ENCODE measurements at regions not wholly inside any gene's neighbourhood (a gene's known extent, or its start where the extent isn't known, plus 50 kb on each side); places are given as distances from the start of the nearest gene placed in this dataset.
"Not testable (repeated sequence)": the region's sequence is repeated elsewhere in the genome, so short reads cannot be mapped to it uniquely, and the experiment has no call there.

DNA sequence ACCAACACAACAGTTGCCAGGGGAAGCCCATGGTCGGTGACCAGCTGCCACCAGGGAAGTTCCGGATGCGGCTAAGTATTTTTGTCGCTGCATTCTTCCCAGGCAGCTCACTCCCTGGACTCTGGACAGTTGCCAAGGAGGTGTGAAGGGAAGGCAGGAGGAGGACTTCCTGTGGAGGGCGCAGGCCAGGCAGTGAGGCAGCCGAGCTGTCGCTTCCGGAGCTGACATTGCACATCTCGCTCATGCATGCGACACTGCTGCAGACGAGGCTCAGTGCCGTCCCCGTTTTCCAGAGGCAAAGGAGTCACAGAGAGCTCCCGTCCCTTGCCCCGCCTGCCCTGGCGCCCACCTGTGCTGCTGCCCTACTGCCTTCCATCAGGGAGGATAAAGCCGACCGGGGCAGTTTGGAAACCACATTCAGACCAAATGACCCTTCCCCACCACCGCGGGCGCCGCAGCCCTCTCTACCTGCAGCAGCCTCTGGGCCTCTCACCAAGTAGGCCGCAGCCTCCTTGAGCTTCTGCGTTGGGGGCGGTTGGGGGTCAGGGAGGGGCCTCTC is 81.4 kb downstream of the NENF start:
- DNase-seq (ENCODE audit: low read depth) = peak; percentile 16
- no peak overlapping the region for H3K4me3 ChIP-seq (ENCODE audit: control insufficient read depth, low read depth, low read length)
- TF ChIP-seq, protein P1, sequence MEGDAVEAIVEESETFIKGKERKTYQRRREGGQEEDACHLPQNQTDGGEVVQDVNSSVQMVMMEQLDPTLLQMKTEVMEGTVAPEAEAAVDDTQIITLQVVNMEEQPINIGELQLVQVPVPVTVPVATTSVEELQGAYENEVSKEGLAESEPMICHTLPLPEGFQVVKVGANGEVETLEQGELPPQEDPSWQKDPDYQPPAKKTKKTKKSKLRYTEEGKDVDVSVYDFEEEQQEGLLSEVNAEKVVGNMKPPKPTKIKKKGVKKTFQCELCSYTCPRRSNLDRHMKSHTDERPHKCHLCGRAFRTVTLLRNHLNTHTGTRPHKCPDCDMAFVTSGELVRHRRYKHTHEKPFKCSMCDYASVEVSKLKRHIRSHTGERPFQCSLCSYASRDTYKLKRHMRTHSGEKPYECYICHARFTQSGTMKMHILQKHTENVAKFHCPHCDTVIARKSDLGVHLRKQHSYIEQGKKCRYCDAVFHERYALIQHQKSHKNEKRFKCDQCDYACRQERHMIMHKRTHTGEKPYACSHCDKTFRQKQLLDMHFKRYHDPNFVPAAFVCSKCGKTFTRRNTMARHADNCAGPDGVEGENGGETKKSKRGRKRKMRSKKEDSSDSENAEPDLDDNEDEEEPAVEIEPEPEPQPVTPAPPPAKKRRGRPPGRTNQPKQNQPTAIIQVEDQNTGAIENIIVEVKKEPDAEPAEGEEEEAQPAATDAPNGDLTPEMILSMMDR (conservative IDR thresholded peaks at IDR 0.05; ENCODE audit: control insufficient read depth, insufficient read depth, low read depth, low read length) = no peak

DNA sequence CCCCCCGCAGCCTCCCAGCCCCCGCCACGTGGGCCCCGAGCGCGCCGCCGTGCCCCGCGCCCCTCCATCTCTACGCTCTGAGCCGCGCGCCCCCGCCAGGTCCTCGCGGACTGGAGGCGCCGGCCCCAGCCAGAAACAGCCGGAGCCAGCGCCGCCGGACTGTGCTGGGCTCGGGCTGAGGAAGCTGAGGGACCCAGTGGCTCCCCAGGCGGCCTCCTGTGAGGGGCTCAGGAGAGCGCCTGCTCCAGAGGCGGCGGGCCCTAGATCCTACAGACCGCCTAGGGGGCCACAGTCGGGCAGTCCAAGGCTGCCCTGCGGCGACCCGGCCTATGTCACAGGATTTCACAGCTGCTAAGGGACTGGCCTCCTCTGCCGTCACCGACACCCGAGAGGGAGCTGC is 82.1 kb downstream of the NENF start:
- DNase-seq (ENCODE audit: low read depth) = no peak
- H3K4me3 ChIP-seq (ENCODE audit: control insufficient read depth, low read depth, low read length) = no peak overlapping the region
- TF ChIP-seq, protein P1 (conservative IDR thresholded peaks at IDR 0.05; ENCODE audit: control insufficient read depth, insufficient read depth, low read depth, low read length) = no peak

DNA sequence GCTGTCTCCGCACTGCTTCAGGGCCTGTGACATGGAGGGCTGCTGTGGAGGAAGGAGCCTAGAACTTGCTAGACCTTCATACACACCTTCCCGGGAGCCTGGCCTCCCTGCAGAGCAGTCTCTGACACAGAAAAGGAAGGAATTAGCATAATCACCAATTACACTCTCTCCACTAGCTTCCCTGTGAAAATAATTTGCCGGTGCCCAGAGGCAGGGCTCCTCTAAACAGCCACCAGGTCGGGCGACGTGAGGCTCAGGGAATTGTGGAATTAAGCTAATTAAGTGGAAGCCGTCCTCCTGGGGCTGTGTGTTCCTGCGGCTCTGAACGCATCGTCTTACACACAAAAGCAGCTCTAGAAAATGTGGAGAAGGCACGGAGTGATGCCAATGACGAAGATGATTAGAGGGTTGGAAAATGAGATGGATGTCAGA is 82.6 kb downstream of the NENF start:
- DNase-seq (ENCODE audit: low read depth) = no peak
- H3K4me3 ChIP-seq (ENCODE audit: control insufficient read depth, low read depth, low read length) = no peak overlapping the region
- TF ChIP-seq, protein P1 (conservative IDR thresholded peaks at IDR 0.05; ENCODE audit: control insufficient read depth, insufficient read depth, low read depth, low read length) = no peak

DNA sequence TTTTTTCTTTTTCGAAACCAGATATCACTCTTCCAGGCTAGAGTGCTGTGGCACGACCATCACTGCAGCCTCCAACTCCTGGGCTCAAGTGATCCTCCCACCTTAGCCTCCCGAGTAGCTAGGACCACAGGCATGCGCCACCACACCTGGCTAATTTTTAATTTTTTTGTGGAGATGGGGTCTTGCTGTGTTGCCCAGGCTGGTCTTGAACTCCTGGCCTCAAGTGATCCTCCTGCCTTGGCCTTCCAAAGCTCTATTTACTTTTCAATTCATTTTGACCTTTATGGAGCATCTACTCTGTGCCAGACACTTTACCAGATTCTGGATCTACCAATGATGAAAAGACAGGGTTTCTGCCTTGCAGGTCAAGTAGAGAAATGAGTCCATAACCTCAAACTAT is 83.3 kb downstream of the NENF start:
- not testable (repeated sequence) for DNase-seq (ENCODE audit: low read depth); H3K4me3 ChIP-seq (ENCODE audit: control insufficient read depth, low read depth, low read length)

DNA sequence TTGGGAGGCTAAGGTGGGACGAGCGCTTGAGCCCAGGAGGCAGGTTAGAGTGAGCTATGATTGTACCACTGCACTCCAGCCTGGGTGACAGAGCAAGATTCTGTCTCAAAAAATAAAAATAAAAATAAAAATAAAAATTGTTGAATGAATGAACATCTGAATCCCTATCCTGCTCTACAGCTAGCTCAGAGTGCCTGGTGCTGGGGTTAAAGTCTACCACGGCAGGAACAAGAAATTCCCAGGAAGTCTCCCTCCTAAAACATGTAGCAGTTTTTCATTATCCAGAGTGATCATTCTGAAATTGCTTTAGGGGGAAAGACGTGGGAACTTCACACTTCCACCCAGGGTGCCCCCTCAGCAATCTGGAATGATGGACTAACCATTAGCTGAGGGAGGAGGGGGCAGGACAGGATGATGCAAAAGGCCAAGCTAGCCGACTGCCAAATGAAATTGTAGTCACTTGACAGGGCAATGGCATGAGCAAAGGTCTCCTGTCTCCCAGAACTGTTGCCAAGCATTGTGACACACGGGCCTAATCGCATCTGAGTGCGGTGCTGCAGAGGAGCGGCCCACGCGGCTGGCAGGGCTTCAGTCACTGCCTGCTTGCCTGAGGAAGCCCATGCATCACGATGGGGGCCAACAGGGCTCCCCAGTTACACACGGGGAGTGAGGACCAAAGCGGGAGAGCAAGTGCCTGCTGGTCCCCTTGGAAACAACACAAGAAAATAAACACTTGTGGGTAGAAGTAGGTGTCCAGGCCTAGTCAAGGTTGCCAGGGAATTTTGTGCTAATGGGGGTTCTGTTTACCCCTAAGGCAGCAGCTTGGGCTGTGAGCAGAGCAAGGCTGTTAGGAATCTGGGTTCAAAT is 85.7 kb downstream of the NENF start:
- peak; percentile 75 for DNase-seq (ENCODE audit: low read depth)
- H3K4me3 ChIP-seq (ENCODE audit: control insufficient read depth, low read depth, low read length) = no peak overlapping the region
- TF ChIP-seq, protein P1 (conservative IDR thresholded peaks at IDR 0.05; ENCODE audit: control insufficient read depth, insufficient read depth, low read depth, low read length) = no peak

DNA sequence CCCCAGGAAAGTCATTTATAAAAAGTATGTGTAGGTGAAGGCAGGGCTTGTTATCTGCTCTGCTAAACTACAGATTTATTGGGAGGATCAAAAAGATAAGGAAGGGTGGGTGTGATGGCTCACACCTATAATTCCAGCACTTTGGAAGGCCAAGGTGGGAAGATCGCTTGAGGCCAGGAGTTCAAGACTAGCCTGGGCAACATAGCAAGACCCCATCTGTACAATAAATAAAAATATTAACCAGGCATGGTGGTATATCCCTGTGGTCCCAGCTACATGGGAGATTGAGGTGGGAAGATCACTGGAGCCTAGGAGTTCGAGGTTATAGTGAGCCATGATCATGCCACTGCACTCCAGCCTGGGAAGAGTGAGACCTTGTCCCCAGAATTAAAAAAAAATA is 86.4 kb downstream of the NENF start:
- DNase-seq (ENCODE audit: low read depth) = no peak
- TF ChIP-seq, protein P1 (conservative IDR thresholded peaks at IDR 0.05; ENCODE audit: control insufficient read depth, insufficient read depth, low read depth, low read length) = no peak
- no peak overlapping the region for H3K4me3 ChIP-seq (ENCODE audit: control insufficient read depth, low read depth, low read length)

DNA sequence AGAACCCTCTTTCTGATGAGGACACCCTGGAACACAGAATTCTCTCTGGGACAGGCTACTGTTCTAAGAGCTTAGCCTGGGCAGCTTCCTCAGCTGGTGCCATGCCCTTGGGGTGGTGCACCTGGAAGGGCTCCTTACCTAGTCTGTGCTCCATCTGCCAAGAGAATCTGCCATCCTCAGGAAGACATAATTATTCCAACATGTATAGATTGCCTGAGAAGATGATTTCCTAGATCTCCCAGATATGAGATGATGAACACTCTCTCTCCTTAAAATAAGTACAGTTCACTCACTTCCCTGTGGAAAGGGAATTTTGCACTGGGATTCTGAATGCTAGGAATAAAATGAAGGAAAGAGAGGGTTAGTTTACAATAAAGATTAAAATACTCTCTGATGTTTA is 87.6 kb downstream of the NENF start:
- DNase-seq (ENCODE audit: low read depth) = no peak
- no peak overlapping the region for H3K4me3 ChIP-seq (ENCODE audit: control insufficient read depth, low read depth, low read length)
- TF ChIP-seq, protein P1 (conservative IDR thresholded peaks at IDR 0.05; ENCODE audit: control insufficient read depth, insufficient read depth, low read depth, low read length) = no peak

All from fibroblast of mammary gland (primary cell).